HEK293 (cell line): ENCODE measurements at regions not wholly inside any gene's neighbourhood (a gene's known extent, or its start where the extent isn't known, plus 50 kb on each side); places are given as distances from the start of the nearest gene placed in this dataset.

Source experiments
- CTCF ChIA-PET: fragments of 350-600 bp; formaldehyde crosslinking; extraction: SDS; loops from one replicate; lab custom pipeline; 2021; ENCODE audit warnings: antibody characterized with exemption; lab: Yijun Ruan, JAX
- POLR2A ChIA-PET: fragments of 300-600 bp; formaldehyde crosslinking; extraction: SDS; loops from one replicate; lab custom pipeline; 2020; ENCODE audit warnings: antibody characterized with exemption, inconsistent platforms; lab: Yijun Ruan, JAX
- H3K27ac ChIP-seq: fragments of 200-500 bp; sonication (Bioruptor generic); 2 replicates; pipeline ENCODE4 v1.5.1; 2014; ENCODE audit warnings: low read depth, low read length, control low read depth, inconsistent platforms; ENCODE audit errors: extremely low read depth
- H3K36me3 ChIP-seq, 2 experiments: fragments of 200-500 bp in 1 of 2; sonication (Bioruptor generic) in 1 of 2; 1 replicate in 1 of 2; 2 replicates in 1 of 2; pipeline ENCODE4 v1.5.1; 2014 to 2017; ENCODE audit warnings: inconsistent platforms in 2 of 2, low read length in 2 of 2; ENCODE audit not compliant: control insufficient read depth in 2 of 2, insufficient read depth in 1 of 2
- H3K4me1 ChIP-seq: fragments of 200-500 bp; sonication (Bioruptor generic); 2 replicates; pipeline ENCODE4 v1.5.1; 2014; ENCODE audit warnings: mild to moderate bottlenecking, low read length, inconsistent platforms; ENCODE audit not compliant: control insufficient read depth, insufficient read depth
- H3K4me3 ChIP-seq: 2 replicates; pipeline ENCODE4 v1.5.1; 2011; ENCODE audit warnings: low read depth, mild to moderate bottlenecking, control low read depth, low read length, moderate library complexity
- H3K9me3 ChIP-seq: fragments of 200-500 bp; sonication (Bioruptor generic); 2 replicates; pipeline ENCODE4 v1.5.1; 2014; ENCODE audit warnings: low read depth, low read length, inconsistent platforms; ENCODE audit not compliant: control insufficient read depth, insufficient read depth
- GFI1B ChIP-seq: fragments of 450-650 bp; formaldehyde crosslinking; IDR thresholded peaks from 2 replicates; pipeline ENCODE4 v1.5.1; 2016; ENCODE audit warnings: missing biosample characterization, missing genetic modification characterization
- HOXA7 ChIP-seq: sonication (generic); formaldehyde crosslinking; IDR thresholded peaks from 2 replicates; pipeline ENCODE4 v1.8.1; 2022; ENCODE audit warnings: missing genetic modification reagents, borderline replicate concordance
- IKZF3 ChIP-seq: fragments of 450-650 bp; IDR thresholded peaks from 2 replicates; pipeline ENCODE4 v1.5.0; 2018; ENCODE audit warnings: missing biosample characterization, mild to moderate bottlenecking, missing genetic modification characterization, moderate library complexity
- WT1 ChIP-seq: fragments of 450-650 bp; formaldehyde crosslinking; IDR thresholded peaks from 2 replicates; pipeline ENCODE4 v1.5.1; 2016; ENCODE audit warnings: missing biosample characterization, missing genetic modification characterization
- YY2 ChIP-seq: fragments of 450-650 bp; formaldehyde crosslinking; IDR thresholded peaks from 2 replicates; pipeline ENCODE4 v1.5.1; 2016; ENCODE audit warnings: missing biosample characterization, missing genetic modification characterization
- ZFP37 ChIP-seq: fragments of 450-650 bp; formaldehyde crosslinking; IDR thresholded peaks from 2 replicates; pipeline ENCODE4 v1.5.1; 2016; ENCODE audit warnings: missing biosample characterization, missing genetic modification characterization
- ZNF169 ChIP-seq: fragments of 450-650 bp; formaldehyde crosslinking; IDR thresholded peaks from 2 replicates; pipeline ENCODE4 v1.5.1; 2016; ENCODE audit warnings: missing biosample characterization, missing genetic modification characterization
- ZNF202 ChIP-seq: fragments of 450-650 bp; formaldehyde crosslinking; IDR thresholded peaks from 2 replicates; pipeline ENCODE4 v1.5.1; 2016; ENCODE audit warnings: missing biosample characterization, missing genetic modification characterization, borderline replicate concordance
- ZNF292 ChIP-seq: fragments of 450-650 bp; formaldehyde crosslinking; IDR thresholded peaks from 2 replicates; pipeline ENCODE4 v1.5.1; 2016; ENCODE audit warnings: low read depth, missing biosample characterization, missing genetic modification characterization, borderline replicate concordance
- ZNF311 ChIP-seq: fragments of 450-650 bp; formaldehyde crosslinking; IDR thresholded peaks from 2 replicates; pipeline ENCODE4 v1.5.1; 2017; ENCODE audit warnings: missing biosample characterization, missing genetic modification characterization, borderline replicate concordance
- ZNF521 ChIP-seq: fragments of 450-650 bp; formaldehyde crosslinking; IDR thresholded peaks from 2 replicates; pipeline ENCODE4 v1.5.1; 2017; ENCODE audit warnings: missing biosample characterization, mild to moderate bottlenecking, missing genetic modification characterization
- ZNF548 ChIP-seq: fragments of 450-650 bp; formaldehyde crosslinking; IDR thresholded peaks from 2 replicates; pipeline ENCODE4 v1.5.1; 2016; ENCODE audit warnings: missing biosample characterization, missing genetic modification characterization
- ZNF560 ChIP-seq: fragments of 450-650 bp; formaldehyde crosslinking; IDR thresholded peaks from 2 replicates; pipeline ENCODE4 v1.5.1; 2017; ENCODE audit warnings: missing biosample characterization, missing genetic modification characterization, borderline replicate concordance
- ZNF621 ChIP-seq: fragments of 450-650 bp; formaldehyde crosslinking; IDR thresholded peaks from 2 replicates; pipeline ENCODE4 v1.5.1; 2017; ENCODE audit warnings: missing biosample characterization, missing genetic modification characterization
- ZNF623 ChIP-seq: fragments of 450-650 bp; formaldehyde crosslinking; IDR thresholded peaks from 2 replicates; pipeline ENCODE4 v1.5.1; 2016; ENCODE audit warnings: missing biosample characterization, missing genetic modification characterization
- ZNF654 ChIP-seq: fragments of 450-650 bp; formaldehyde crosslinking; IDR thresholded peaks from 2 replicates; pipeline ENCODE4 v1.5.1; 2016; ENCODE audit warnings: low read depth, missing biosample characterization, missing genetic modification characterization
- ZNF660 ChIP-seq: fragments of 450-650 bp; IDR thresholded peaks from 2 replicates; pipeline ENCODE4 v1.5.1; 2018; ENCODE audit warnings: missing biosample characterization, mild to moderate bottlenecking, missing genetic modification characterization
- ZNF707 ChIP-seq: fragments of 450-650 bp; formaldehyde crosslinking; IDR thresholded peaks from 2 replicates; pipeline ENCODE4 v1.5.1; 2016; ENCODE audit warnings: missing biosample characterization, missing genetic modification characterization
- TF ChIP-seq, protein P1 (sequence below): fragments of 450-650 bp; formaldehyde crosslinking; IDR thresholded peaks from 2 replicates; pipeline ENCODE4 v1.5.1; 2016; ENCODE audit warnings: missing biosample characterization, missing genetic modification characterization
- TF ChIP-seq, protein P2 (sequence below): fragments of 450-650 bp; formaldehyde crosslinking; IDR thresholded peaks from 2 replicates; pipeline ENCODE4 v1.5.1; 2016; ENCODE audit warnings: missing biosample characterization, missing genetic modification characterization
- TF ChIP-seq, protein P3 (sequence below): fragments of 450-650 bp; formaldehyde crosslinking; IDR thresholded peaks from 2 replicates; pipeline ENCODE4 v1.5.1; 2016; ENCODE audit warnings: missing biosample characterization, missing genetic modification characterization
- TF ChIP-seq, protein P4 (sequence below): fragments of 450-650 bp; formaldehyde crosslinking; IDR thresholded peaks from 2 replicates; pipeline ENCODE4 v1.5.1; 2016; ENCODE audit warnings: missing biosample characterization, missing genetic modification characterization

DNA sequence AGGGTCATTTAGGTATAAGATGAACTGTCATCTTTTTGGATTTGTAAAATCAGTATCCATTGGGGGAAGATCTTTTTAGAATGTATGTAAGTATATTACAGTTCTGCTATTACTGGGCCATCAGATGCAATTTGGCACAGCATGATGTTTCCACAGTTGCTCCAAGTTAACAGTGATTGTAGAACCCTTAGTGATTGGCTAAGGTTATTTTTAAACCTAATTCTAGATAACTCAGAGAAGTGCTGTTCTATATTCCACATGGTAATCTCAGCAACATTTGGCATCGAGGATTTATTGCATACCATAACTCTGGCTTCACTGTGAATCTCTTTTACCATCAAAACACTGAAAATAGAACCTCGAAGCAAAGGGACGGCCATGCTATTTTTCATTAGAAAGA, 215.7 kb upstream of the HAND2 start (continued):
- TF ChIP-seq, protein P1, sequence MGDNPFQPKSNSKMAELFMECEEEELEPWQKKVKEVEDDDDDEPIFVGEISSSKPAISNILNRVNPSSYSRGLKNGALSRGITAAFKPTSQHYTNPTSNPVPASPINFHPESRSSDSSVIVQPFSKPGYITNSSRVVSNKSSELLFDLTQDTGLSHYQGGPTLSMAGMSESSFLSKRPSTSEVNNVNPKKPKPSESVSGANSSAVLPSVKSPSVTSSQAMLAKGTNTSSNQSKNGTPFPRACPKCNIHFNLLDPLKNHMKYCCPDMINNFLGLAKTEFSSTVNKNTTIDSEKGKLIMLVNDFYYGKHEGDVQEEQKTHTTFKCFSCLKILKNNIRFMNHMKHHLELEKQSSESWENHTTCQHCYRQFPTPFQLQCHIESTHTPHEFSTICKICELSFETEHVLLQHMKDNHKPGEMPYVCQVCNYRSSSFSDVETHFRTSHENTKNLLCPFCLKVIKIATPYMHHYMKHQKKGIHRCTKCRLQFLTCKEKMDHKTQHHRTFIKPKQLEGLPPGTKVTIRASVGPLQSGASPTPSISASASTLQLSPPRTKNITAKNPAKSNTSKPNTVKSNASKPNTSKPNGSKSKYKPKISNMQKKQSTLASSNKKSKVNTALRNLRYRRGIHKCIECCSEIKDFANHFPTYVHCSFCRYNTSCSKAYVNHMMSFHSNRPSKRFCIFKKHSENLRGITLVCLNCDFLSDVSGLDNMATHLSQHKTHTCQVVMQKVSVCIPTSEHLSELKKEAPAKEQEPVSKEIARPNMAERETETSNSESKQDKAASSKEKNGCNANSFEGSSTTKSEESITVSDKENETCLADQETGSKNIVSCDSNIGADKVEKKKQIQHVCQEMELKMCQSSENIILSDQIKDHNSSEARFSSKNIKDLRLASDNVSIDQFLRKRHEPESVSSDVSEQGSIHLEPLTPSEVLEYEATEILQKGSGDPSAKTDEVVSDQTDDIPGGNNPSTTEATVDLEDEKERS (tag by site-specific recombination) = no peak
- TF ChIP-seq ZNF660 (tag by site-specific recombination) (no peak), YY2 (tag by site-specific recombination) (no peak), ZNF654 (tag by site-specific recombination) (no peak), ZNF548 (tag by site-specific recombination) (no peak)
- TF ChIP-seq, protein P2, sequence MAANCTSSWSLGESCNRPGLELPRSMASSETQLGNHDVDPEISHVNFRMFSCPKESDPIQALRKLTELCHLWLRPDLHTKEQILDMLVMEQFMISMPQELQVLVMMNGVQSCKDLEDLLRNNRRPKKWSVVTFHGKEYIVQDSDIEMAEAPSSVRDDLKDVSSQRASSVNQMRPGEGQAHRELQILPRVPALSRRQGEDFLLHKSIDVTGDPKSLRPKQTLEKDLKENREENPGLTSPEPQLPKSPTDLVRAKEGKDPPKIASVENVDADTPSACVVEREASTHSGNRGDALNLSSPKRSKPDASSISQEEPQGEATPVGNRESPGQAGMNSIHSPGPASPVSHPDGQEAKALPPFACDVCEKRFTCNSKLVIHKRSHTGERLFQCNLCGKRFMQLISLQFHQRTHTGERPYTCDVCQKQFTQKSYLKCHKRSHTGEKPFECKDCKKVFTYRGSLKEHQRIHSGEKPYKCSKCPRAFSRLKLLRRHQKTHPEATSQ = no peak

DNA sequence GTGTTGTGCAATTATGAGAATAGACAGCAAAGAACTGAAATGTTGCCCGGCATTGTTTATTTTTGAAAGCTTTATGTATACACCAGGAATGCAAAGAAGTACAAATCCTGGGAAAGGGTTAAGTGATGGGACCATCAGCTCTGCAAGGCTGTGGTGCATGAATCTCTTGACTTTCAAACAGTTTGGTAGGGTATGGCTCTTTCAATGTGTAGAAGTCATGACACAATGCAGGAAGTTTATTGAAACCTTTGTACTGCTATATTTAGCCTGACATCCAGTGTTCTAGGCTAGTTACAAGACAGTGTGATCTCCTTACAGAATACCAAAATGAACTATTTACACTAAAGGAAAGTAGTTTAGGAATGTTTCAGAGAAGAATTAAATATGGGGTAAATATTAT, 206.8 kb upstream of the HAND2 start:
- TF ChIP-seq ZNF707 (tag by site-specific recombination) (no peak), ZNF621 (tag by site-specific recombination) (no peak), ZNF169 (no peak), ZFP37 (tag by site-specific recombination) (no peak)
- TF ChIP-seq, protein P3, sequence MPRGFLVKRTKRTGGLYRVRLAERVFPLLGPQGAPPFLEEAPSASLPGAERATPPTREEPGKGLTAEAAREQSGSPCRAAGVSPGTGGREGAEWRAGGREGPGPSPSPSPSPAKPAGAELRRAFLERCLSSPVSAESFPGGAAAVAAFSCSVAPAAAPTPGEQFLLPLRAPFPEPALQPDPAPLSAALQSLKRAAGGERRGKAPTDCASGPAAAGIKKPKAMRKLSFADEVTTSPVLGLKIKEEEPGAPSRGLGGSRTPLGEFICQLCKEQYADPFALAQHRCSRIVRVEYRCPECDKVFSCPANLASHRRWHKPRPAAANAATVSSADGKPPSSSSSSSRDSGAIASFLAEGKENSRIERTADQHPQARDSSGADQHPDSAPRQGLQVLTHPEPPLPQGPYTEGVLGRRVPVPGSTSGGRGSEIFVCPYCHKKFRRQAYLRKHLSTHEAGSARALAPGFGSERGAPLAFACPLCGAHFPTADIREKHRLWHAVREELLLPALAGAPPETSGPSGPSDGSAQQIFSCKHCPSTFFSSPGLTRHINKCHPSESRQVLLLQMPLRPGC (tag by site-specific recombination) = no peak
- H3K9me3 ChIP-seq = no peaks in the 10 kb centered on the region
- H3K27ac ChIP-seq = no peak overlapping the region
- H3K36me3 ChIP-seq = no peaks in the 10 kb centered on the region
- ChIA-PET CTCF (no interaction called here), POLR2A (no interaction called here)
- no peak overlapping the region for H3K4me3 ChIP-seq
- no peaks in the 10 kb centered on the region for H3K4me1 ChIP-seq

DNA sequence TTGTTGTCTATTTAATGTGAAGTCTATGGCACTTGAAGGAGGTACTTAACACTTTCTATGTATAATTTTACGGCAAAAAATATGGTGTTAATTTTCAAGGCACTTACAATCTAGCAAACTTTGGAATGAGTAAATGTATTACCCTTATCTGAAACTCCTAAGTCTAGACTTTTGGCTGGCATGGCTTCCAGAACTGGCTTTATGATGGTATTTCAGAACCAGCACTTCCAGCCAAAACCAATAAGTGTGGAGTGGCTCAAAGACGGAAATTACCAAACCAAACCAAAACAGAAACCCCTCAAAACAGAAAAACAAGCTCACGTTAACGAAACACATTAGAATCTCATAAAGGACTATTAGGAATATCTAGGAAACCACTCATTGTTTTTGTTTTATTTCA, 205.6 kb upstream of the HAND2 start:
- ChIA-PET CTCF (interaction anchor here (0.6 kb wide), 1 partner anchor 1094 kb away, joined by 6 read pairs; no protein-coding TSS in a partner anchor), POLR2A (no interaction called here)
- TF ChIP-seq ZNF521 = no peak
- no peak for TF ChIP-seq ZNF621 (tag by site-specific recombination)
- no peak for TF ChIP-seq ZNF202 (tag by site-specific recombination)
- no peak for TF ChIP-seq ZNF292 (tag by site-specific recombination)
- TF ChIP-seq GFI1B (tag by site-specific recombination) = no peak
- no peak for TF ChIP-seq ZNF560
- TF ChIP-seq WT1 = no peak
- TF ChIP-seq ZNF623 (tag by site-specific recombination) = no peak
- no peak for TF ChIP-seq ZNF311
- TF ChIP-seq, protein P4, sequence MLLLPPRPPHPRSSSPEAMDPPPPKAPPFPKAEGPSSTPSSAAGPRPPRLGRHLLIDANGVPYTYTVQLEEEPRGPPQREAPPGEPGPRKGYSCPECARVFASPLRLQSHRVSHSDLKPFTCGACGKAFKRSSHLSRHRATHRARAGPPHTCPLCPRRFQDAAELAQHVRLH = no peak
- no peak for TF ChIP-seq HOXA7 (CRISPR knock-in tag)
- TF ChIP-seq IKZF3 = no peak
- no peaks in the 10 kb centered on the region for H3K4me1 ChIP-seq
- H3K4me3 ChIP-seq = no peak overlapping the region
- no peak overlapping the region for H3K27ac ChIP-seq
- no peaks in the 10 kb centered on the region for H3K9me3 ChIP-seq
- H3K36me3 ChIP-seq = no peaks in the 10 kb centered on the region
